DMS114 treated with DMSO at 0.1 percent for 48 hours (cell line): ENCODE measurements at regions not wholly inside any gene's neighbourhood (a gene's known extent, or its start where the extent isn't known, plus 50 kb on each side); places are given as distances from the start of the nearest gene placed in this dataset.

Experiments used
- DNase-seq: peaks from one replicate; lab custom pipeline; 2025; ENCODE audit not compliant: unreplicated experiment; lab: John Stamatoyannopoulos, UW

- no peak for DNase-seq
Measured at GRCh38 chr2:38509947-38510326, 92.8 kb downstream of the HNRNPLL start.

DNA sequence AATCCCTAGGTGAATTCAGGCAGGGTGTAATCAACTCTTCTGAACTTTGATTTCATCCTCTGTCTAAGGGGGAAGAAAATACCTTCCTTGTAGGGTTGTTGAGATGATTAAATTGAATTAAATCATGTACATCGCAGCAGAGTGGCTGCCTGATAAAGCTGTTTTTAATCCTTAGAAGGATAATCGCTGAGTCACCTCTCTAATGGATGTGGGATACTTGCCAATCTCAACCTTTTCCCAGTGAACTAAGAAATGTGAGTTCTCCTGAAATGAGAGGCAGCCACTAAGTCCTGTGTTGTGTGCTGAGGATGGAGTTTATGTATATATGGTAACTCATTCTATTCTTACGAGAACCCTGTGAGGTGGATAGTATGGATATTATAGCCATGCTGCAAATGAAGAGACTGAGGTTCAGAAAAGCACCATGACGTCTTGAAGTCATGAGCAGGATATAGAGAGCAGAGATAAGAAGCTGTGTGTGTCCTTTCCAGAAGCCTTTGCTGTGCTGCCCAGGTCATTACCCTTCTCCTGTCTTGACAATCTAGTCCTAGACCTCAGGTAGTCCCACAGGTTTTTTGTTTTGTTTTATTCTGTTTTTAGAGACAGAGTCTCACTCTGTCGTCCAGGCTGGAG lies 93.3 kb downstream of the HNRNPLL start:
- DNase-seq: no peak

- DNase-seq: peak; percentile 45
Measured at GRCh38 chr2:38508311-38509039, 94.3 kb downstream of the HNRNPLL start.

- DNase-seq: no peak
Measured at GRCh38 chr2:38507712-38508111, 95.0 kb downstream of the HNRNPLL start.

GRCh38 chr2:38505779-38506178 lies 96.9 kb downstream of the HNRNPLL start:
- DNase-seq: no peak

DNA sequence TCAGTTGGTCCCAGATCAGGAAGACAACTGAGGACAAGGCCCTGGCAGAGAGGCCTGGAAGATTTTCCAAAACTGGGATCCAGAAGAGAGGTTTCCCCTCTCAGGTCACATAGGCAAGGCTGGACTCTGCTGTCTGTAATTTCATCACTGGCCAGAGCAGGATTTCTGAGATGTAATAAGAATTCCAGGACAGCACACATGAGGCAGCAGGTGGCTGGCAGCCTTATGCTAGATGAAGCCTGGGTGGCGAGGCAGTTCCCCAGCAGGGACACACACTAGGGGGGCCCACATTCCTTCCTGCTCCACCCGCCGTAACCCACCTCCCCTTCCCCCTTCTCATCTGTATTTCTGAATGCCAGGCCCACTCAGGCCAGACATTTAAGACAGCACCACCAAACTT lies 98.6 kb downstream of the HNRNPLL start:
- DNase-seq: no peak

DNA sequence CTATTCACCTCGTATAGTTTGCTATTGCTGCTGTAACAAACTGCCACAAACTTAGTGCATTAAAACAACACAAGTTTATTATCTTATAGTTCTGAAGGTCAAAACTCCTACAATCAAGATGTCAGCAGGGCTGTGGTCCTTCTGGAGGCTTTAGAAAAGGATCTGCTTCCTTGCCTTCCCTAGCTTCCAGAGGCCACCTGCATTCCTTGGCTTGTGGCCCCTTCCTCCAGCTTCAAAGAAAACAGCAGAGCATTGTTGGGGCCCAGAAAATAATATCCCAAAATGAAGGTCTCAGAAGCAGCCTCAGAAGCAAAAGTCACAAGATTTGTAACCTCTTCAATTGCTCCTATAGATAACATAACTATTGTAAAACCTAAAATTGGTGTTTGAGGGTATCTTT lies 100.6 kb downstream of the HNRNPLL start:
- no peak for DNase-seq

- no peak for DNase-seq
Measured at GRCh38 chr2:38500283-38500634, 102.5 kb downstream of the HNRNPLL start.

- no peak for DNase-seq
Measured at GRCh38 chr2:38499548-38500282, 103.0 kb downstream of the HNRNPLL start.

- DNase-seq: no peak
Measured at GRCh38 chr2:38498045-38498481, 104.7 kb downstream of the HNRNPLL start.

DNA sequence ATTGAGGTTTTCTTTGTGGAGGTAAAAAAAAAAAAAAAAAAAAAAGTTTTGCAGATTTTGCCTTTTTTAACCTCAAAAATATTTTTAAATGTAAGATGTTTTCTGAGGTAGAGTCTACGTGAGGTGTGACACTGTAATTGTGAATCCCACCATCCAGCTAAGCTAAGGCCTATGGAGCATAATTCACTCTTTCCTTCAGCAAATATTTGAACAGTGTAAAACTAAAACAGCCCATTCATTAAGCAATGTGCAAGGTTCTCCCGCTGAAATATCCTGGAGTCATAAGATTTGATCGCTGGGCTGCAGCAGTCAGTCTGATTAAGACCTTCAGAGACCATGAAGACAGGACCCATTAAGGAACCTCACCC lies 105.1 kb downstream of the HNRNPLL start:
- no peak for DNase-seq

DNA sequence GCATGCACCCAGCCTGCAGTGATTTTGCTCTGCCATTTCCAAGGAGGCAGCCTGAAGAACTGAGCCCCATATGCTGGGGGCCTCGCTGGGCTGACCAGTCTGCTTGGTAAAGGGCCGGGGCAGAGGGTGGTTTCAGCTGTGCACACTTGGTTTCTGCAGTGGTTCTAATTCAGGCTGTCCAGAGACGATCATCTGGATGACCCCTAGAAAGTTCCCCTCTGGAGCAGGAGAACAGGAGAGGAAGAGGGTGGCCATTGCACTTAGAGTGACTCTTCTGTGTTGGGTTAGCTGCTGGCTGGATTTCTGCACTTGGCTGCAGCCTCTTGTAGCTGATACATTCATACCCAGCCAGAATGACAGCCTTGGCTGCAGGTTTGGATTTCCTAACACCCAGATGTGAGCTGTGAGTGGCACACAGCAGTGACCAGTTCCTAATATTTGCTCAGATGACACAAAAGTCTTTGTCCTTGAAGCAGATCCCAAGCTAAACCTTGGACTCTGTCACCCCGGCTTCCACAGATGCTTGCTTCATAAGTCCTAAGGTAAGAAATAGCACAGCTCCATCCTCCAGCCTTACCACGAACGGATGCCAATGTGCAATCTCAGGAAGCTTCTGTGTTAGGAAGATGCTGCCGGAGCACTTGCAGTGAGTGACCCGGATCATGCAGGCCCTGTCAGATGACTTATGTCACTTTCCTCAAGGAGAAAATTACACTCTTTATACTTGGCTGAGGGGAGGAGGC lies 105.6 kb downstream of the HNRNPLL start:
- DNase-seq: no peak

- no peak for DNase-seq
Measured at GRCh38 chr2:38495880-38496279, 106.8 kb downstream of the HNRNPLL start.

DNA sequence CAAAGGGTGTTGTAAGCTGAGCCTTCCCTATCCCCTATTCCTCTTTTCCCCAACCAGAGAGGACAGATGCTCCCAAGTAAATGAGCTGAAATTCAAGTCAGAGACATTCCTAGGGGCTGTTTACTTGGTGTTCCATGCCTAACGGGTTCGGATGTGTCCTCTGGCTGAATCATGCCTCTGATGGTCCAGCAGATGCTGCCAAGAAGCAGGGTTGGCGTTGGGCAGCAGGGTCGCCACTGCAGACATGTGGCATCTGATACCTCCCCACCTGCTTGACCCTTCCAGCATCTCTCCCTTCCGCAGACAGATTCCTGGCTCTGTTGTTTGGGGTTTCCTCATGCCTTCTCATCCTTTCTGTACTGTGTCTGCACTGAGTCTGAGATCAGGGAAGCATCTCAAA lies 108.3 kb downstream of the HNRNPLL start:
- no peak for DNase-seq

GRCh38 chr2:38492042-38492615 lies 110.6 kb downstream of the HNRNPLL start:
- DNase-seq: no peak

DNA sequence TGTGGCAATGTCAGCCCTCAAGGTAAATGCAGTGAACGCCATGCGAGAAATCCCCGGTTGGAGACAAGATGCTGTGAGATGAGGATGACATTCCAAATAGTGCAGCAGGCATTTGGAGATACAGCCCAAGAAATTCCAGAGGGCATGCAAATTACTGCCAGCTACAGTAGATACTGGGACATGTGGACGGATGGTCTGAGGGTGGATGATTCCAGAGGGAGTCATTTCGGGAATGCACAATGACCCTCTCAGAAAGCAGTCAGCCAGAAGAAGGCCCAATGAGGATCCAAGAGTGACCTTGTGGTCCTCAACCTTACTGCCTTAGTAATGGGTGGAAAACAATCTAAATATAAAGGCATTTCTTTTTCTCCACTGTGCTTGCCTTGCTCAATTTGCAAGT lies 111.3 kb downstream of the HNRNPLL start:
- DNase-seq: no peak

GRCh38 chr2:38489846-38490245 lies 112.8 kb upstream of the ATL2 start:
- no peak for DNase-seq

DNA sequence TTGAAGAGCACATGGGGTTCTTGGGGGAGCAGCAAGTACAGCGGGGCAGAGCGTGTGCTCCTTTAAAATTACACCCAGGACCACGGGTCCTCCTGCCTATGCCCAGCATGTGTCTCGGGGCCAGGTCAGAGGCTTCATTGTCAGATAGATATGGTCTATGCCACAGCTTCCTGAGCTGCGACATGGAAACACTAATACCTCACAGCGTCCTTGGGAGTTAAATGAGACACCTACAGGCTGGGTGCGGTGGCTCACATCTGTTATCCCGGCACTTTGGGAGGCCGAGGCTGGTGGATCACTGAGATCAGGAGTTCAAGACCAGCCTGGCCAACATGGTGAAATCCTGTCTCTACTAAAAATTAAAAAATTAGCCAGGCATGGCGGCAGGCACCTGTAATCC lies 110.8 kb upstream of the ATL2 start:
- no peak for DNase-seq

- DNase-seq: no peak
Measured at GRCh38 chr2:38486213-38487026, 109.3 kb upstream of the ATL2 start.

DNA sequence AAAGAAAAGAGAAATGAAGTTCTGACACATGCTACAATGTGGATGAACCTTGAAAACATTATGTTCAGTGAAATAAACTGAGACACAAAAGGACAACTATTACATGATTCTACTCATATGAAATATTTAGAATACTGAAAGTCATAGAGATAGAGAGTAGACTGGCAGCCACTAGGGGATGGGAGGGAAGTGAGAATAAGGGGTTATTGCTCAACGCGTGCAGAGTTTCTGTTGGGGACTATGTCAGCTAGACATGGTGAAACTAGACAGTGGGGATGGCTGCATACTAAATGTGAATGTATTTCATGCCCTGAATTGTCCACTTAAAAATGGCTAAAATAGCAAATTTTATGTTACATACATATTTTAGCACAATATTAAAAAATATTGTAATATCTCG lies 108.7 kb upstream of the ATL2 start:
- DNase-seq: no peak
